CD4-positive, alpha-beta memory T cell (primary cell): ENCODE measurements at regions not wholly inside any gene's neighbourhood (a gene's known extent, or its start where the extent isn't known, plus 50 kb on each side); places are given as distances from the start of the nearest gene placed in this dataset.
"Not testable (repeated sequence)": the region's sequence is repeated elsewhere in the genome, so short reads cannot be mapped to it uniquely, and the experiment has no call there.

Source experiments
- CTCF ChIA-PET: fragments of 350-600 bp; sonication (Branson Sonifier 250); formaldehyde crosslinking; loops from one replicate; lab custom pipeline; 2021; ENCODE audit warnings: inconsistent platforms; ENCODE audit not compliant: partially characterized antibody; lab: Charles Lee
- POLR2A ChIA-PET: fragments of 350-600 bp; sonication (Branson Sonifier 250); formaldehyde crosslinking; loops from one replicate; lab custom pipeline; 2021; ENCODE audit not compliant: partially characterized antibody; lab: Charles Lee
- DNase-seq, 5 donors: peaks; one replicate each; pipeline versions ENCODE4 v3.0.0 to v3.0.0-alpha.2; 2020 to 2022; ENCODE audit warnings: mixed read lengths in 1 of 5
- H3K27ac ChIP-seq: one replicate; pipeline ENCODE4 v1.7.0; 2013; ENCODE audit warnings: low read depth, low read length
- H3K27me3 ChIP-seq: 2 replicates; pipeline ENCODE4 v1.7.0; 2013; ENCODE audit warnings: mild to moderate bottlenecking, low read length, moderate library complexity; ENCODE audit not compliant: insufficient read depth
- H3K36me3 ChIP-seq: 2 replicates; pipeline ENCODE4 v1.7.0; 2013; ENCODE audit warnings: mild to moderate bottlenecking, low read length, moderate library complexity; ENCODE audit not compliant: insufficient read depth
- H3K4me1 ChIP-seq: 2 replicates; pipeline ENCODE4 v1.7.0; 2013; ENCODE audit warnings: mild to moderate bottlenecking, low read length, moderate library complexity; ENCODE audit not compliant: insufficient read depth
- H3K4me3 ChIP-seq, 2 donors: one replicate each; pipeline ENCODE4 v1.7.0; 2013; ENCODE audit warnings: low read length in 2 of 2, mild to moderate bottlenecking in 1 of 2
- H3K9me3 ChIP-seq, 2 donors: one replicate each; pipeline ENCODE4 v1.7.0; 2013; ENCODE audit warnings: low read length in 2 of 2, control low read depth in 1 of 2; ENCODE audit not compliant: control insufficient read depth in 1 of 2
- H3K27ac Mint-ChIP-seq, 7 donors: one replicate each; pipeline ENCODE4 v1.8.0; 2020 to 2021; ENCODE audit warnings: mixed read lengths in 7 of 7, mild to moderate bottlenecking in 6 of 7, inconsistent platforms in 3 of 7, moderate library complexity in 3 of 7
- H3K27me3 Mint-ChIP-seq, 2 donors: one replicate each; pipeline ENCODE4 v1.8.0; 2020 to 2021; ENCODE audit warnings: mixed read lengths in 2 of 2
- H3K36me3 Mint-ChIP-seq, 2 donors: one replicate each; pipeline ENCODE4 v1.8.0; 2020 to 2021; ENCODE audit warnings: mixed read lengths in 2 of 2, inconsistent platforms in 1 of 2, mild to moderate bottlenecking in 1 of 2
- H3K4me1 Mint-ChIP-seq, 4 donors: one replicate each; pipeline ENCODE4 v1.8.0; 2020 to 2021; ENCODE audit warnings: mixed read lengths in 4 of 4, mild to moderate bottlenecking in 1 of 4
- H3K4me3 Mint-ChIP-seq, 8 donors: one replicate each; pipeline ENCODE4 v1.8.0; 2020 to 2021; ENCODE audit warnings: mixed read lengths in 8 of 8, mild to moderate bottlenecking in 7 of 8, moderate library complexity in 6 of 8, inconsistent platforms in 3 of 8
- H3K9me3 Mint-ChIP-seq, 8 donors: one replicate each; pipeline ENCODE4 v1.8.0; 2020 to 2021; ENCODE audit warnings: mixed read lengths in 8 of 8, mild to moderate bottlenecking in 5 of 8, inconsistent platforms in 3 of 8, moderate library complexity in 1 of 8
- intact Hi-C: fragments of 100-400 bp; cut with micrococcal nuclease; formaldehyde crosslinking; loops from one replicate; pipeline ENCODE4 v1.15.1; 2023

GRCh38 chr9:65403072-65403471 is 118.1 kb upstream of the FOXD4L5 start:
- peak in 1 of 5 donors; percentile 31 for DNase-seq
- H3K36me3 ChIP-seq, H3K36me3 Mint-ChIP-seq, H3K9me3 ChIP-seq, H3K4me1 ChIP-seq, H3K27me3 Mint-ChIP-seq, H3K27me3 ChIP-seq, H3K27ac Mint-ChIP-seq, H3K4me1 Mint-ChIP-seq, intact Hi-C loops, H3K27ac ChIP-seq, POLR2A ChIA-PET, H3K4me3 ChIP-seq, CTCF ChIA-PET, H3K4me3 Mint-ChIP-seq: not testable (repeated sequence)
- H3K9me3 Mint-ChIP-seq: peaks cover 5 to 43% (median 18%) of the 10 kb centered on the region in 8 donors

GRCh38 chr9:65402206-65402870 is 117.3 kb upstream of the FOXD4L5 start:
- H3K9me3 Mint-ChIP-seq: peaks cover 0 to 41% (median 16%) of the 10 kb centered on the region in 8 donors
- intact Hi-C loops, H3K4me1 Mint-ChIP-seq, H3K27me3 ChIP-seq, H3K27me3 Mint-ChIP-seq, H3K27ac Mint-ChIP-seq, H3K36me3 Mint-ChIP-seq, H3K9me3 ChIP-seq, H3K36me3 ChIP-seq, CTCF ChIA-PET, H3K4me3 Mint-ChIP-seq, H3K27ac ChIP-seq, H3K4me3 ChIP-seq, POLR2A ChIA-PET, H3K4me1 ChIP-seq: not testable (repeated sequence)
- DNase-seq: peak in 1 of 5 donors; percentile 10

GRCh38 chr9:65401456-65402045 is 116.5 kb upstream of the FOXD4L5 start:
- H3K4me1 ChIP-seq, H3K27ac ChIP-seq, H3K27me3 ChIP-seq, intact Hi-C loops, H3K4me3 Mint-ChIP-seq, H3K36me3 ChIP-seq, H3K27me3 Mint-ChIP-seq, H3K9me3 ChIP-seq, H3K4me3 ChIP-seq, H3K4me1 Mint-ChIP-seq, CTCF ChIA-PET, H3K36me3 Mint-ChIP-seq, POLR2A ChIA-PET: not testable (repeated sequence)
- peak in 1 of 5 donors; percentile 14 for DNase-seq
- Mint-ChIP-seq H3K27ac (peak overlapping the region in 1 of 7 donors; percentile 19), H3K9me3 (peaks cover 0 to 46% (median 17%) of the 10 kb centered on the region in 8 donors)

GRCh38 chr9:65400886-65401285 is 115.9 kb upstream of the FOXD4L5 start:
- Histone ChIP-seq H3K9me3 (no peaks in the 10 kb centered on the region), H3K27ac (no peak overlapping the region), H3K36me3 (no peaks in the 10 kb centered on the region), H3K27me3 (no peaks in the 10 kb centered on the region), H3K4me3 (no peak overlapping the region), H3K4me1 (no peaks in the 10 kb centered on the region)
- Mint-ChIP-seq H3K27me3 (no peaks in the 10 kb centered on the region), H3K4me1 (no peaks in the 10 kb centered on the region), H3K4me3 (no peak overlapping the region), H3K9me3 (peaks cover 0 to 44% (median 16%) of the 10 kb centered on the region in 8 donors), H3K36me3 (no peaks in the 10 kb centered on the region), H3K27ac (no peak overlapping the region)
- DNase-seq: peak in 1 of 5 donors; percentile 22
- POLR2A ChIA-PET: no interaction called here
- CTCF ChIA-PET: no interaction called here
- intact Hi-C loops: no loop called here

GRCh38 chr9:65397763-65398719 is 113.0 kb upstream of the FOXD4L5 start:
- H3K4me3 Mint-ChIP-seq, H3K27ac ChIP-seq, CTCF ChIA-PET, H3K9me3 ChIP-seq, H3K36me3 Mint-ChIP-seq, POLR2A ChIA-PET, H3K27me3 ChIP-seq, H3K4me1 ChIP-seq, H3K4me1 Mint-ChIP-seq, H3K36me3 ChIP-seq, DNase-seq, intact Hi-C loops, H3K4me3 ChIP-seq, H3K27me3 Mint-ChIP-seq, H3K27ac Mint-ChIP-seq: not testable (repeated sequence)
- peaks cover 0 to 40% (median 14%) of the 10 kb centered on the region in 8 donors for H3K9me3 Mint-ChIP-seq

GRCh38 chr9:65397226-65397625 is 112.2 kb upstream of the FOXD4L5 start:
- H3K4me3 ChIP-seq, POLR2A ChIA-PET, H3K36me3 Mint-ChIP-seq, H3K27me3 ChIP-seq, H3K4me1 ChIP-seq, H3K36me3 ChIP-seq, H3K27ac ChIP-seq, H3K27me3 Mint-ChIP-seq, H3K27ac Mint-ChIP-seq, intact Hi-C loops, CTCF ChIA-PET, H3K9me3 ChIP-seq, H3K4me1 Mint-ChIP-seq: not testable (repeated sequence)
- DNase-seq: peak in 1 of 5 donors; percentile 11
- Mint-ChIP-seq H3K9me3 (peaks cover 0 to 35% (median 12%) of the 10 kb centered on the region in 8 donors), H3K4me3 (peak overlapping the region in 1 of 8 donors; percentile 68)

GRCh38 chr9:65396601-65397000 is 111.6 kb upstream of the FOXD4L5 start:
- intact Hi-C loops, CTCF ChIA-PET, H3K27ac Mint-ChIP-seq, H3K4me3 Mint-ChIP-seq, H3K4me1 Mint-ChIP-seq, POLR2A ChIA-PET, H3K4me3 ChIP-seq, H3K27me3 Mint-ChIP-seq, H3K36me3 ChIP-seq, H3K4me1 ChIP-seq, H3K27me3 ChIP-seq, H3K36me3 Mint-ChIP-seq, DNase-seq, H3K9me3 ChIP-seq, H3K27ac ChIP-seq: not testable (repeated sequence)
- H3K9me3 Mint-ChIP-seq: peaks cover 0 to 35% (median 12%) of the 10 kb centered on the region in 8 donors
